GM12873 (cell line): ENCODE measurements at regions not wholly inside any gene's neighbourhood (a gene's known extent, or its start where the extent isn't known, plus 50 kb on each side); places are given as distances from the start of the nearest gene placed in this dataset.

Source experiments
- CTCF ChIP-seq: IDR thresholded peaks from 2 replicates; pipeline ENCODE4 v1.5.1; 2012; ENCODE audit warnings: low read depth, mild to moderate bottlenecking, moderate library complexity, low read length, control low read depth; ENCODE audit not compliant: insufficient read depth; ENCODE audit errors: missing control alignments

- no peak for TF ChIP-seq CTCF
Observed at GRCh38 chr12:38141861-38142260, 174.7 kb upstream of the ALG10B start.

GRCh38 chr12:38142974-38143373 is 173.6 kb upstream of the ALG10B start:
- TF ChIP-seq CTCF: peak; percentile 2

GRCh38 chr12:38144049-38144448 is 172.5 kb upstream of the ALG10B start:
- TF ChIP-seq CTCF: no peak

GRCh38 chr12:38144601-38145436 is 171.8 kb upstream of the ALG10B start:
- TF ChIP-seq CTCF: no peak

- TF ChIP-seq CTCF: no peak
Observed at GRCh38 chr12:38149395-38150073, 167.0 kb upstream of the ALG10B start.

- TF ChIP-seq CTCF: no peak
Observed at GRCh38 chr12:38151991-38152700, 164.4 kb upstream of the ALG10B start.
